H9 (cell line): ENCODE measurements at regions not wholly inside any gene's neighbourhood (a gene's known extent, or its start where the extent isn't known, plus 50 kb on each side); places are given as distances from the start of the nearest gene placed in this dataset.

Source experiments
- DNase-seq: peaks from one replicate; pipeline ENCODE4 v3.0.0-alpha.2; 2017
- H2AFZ ChIP-seq: one replicate; pipeline ENCODE4 v1.6.1; 2013; ENCODE audit warnings: mild to moderate bottlenecking, low read length, control low read depth, moderate library complexity
- H2AK5ac ChIP-seq: 2 replicates; pipeline ENCODE4 v1.6.1; 2013; ENCODE audit warnings: low read length, control low read depth, mixed read lengths; ENCODE audit not compliant: insufficient read length
- H2BK120ac ChIP-seq: one replicate; pipeline ENCODE4 v1.6.1; 2013; ENCODE audit warnings: low read depth, mild to moderate bottlenecking, low read length, control low read depth, inconsistent platforms; ENCODE audit not compliant: poor library complexity, severe bottlenecking
- H2BK12ac ChIP-seq: 2 replicates; pipeline ENCODE4 v1.6.1; 2013; ENCODE audit warnings: low read length, control low read depth, mixed read lengths, low read depth; ENCODE audit not compliant: insufficient read length
- H2BK15ac ChIP-seq: 2 replicates; pipeline ENCODE4 v1.6.1; 2013; ENCODE audit warnings: low read depth, low read length, control low read depth
- H2BK20ac ChIP-seq: one replicate; pipeline ENCODE4 v1.6.1; 2013; ENCODE audit warnings: low read depth, mild to moderate bottlenecking, low read length, control low read depth, inconsistent platforms; ENCODE audit not compliant: poor library complexity, severe bottlenecking
- H2BK5ac ChIP-seq: 2 replicates; pipeline ENCODE4 v1.6.1; 2013; ENCODE audit warnings: low read length, control low read depth, mixed read lengths; ENCODE audit not compliant: insufficient read length
- H3K14ac ChIP-seq: 2 replicates; pipeline ENCODE4 v1.6.1; 2013; ENCODE audit warnings: low read length, control low read depth; ENCODE audit not compliant: insufficient read depth
- H3K18ac ChIP-seq: 2 replicates; pipeline ENCODE4 v1.6.1; 2013; ENCODE audit warnings: low read depth, mild to moderate bottlenecking, mixed read lengths, low read length, control low read depth; ENCODE audit not compliant: insufficient read length
- H3K23ac ChIP-seq: 2 replicates; pipeline ENCODE4 v1.6.1; 2013; ENCODE audit warnings: low read length, control low read depth, mixed read lengths, low read depth; ENCODE audit not compliant: insufficient read length
- H3K23me2 ChIP-seq: 2 replicates; pipeline ENCODE4 v1.6.1; 2013; ENCODE audit warnings: low read depth, mild to moderate bottlenecking, mixed read lengths, low read length, control low read depth; ENCODE audit not compliant: insufficient read length, poor library complexity, severe bottlenecking
- H3K27ac ChIP-seq: 2 replicates; pipeline ENCODE4 v1.5.1; 2013; ENCODE audit warnings: low read length, control low read depth, mixed read lengths, low read depth; ENCODE audit not compliant: insufficient read length
- H3K27me3 ChIP-seq: 2 replicates; pipeline ENCODE4 v1.6.1; 2013; ENCODE audit warnings: low read length, control low read depth, inconsistent platforms; ENCODE audit not compliant: insufficient read depth
- H3K4ac ChIP-seq: 2 replicates; pipeline ENCODE4 v1.6.1; 2013; ENCODE audit warnings: low read depth, mild to moderate bottlenecking, control low read depth, inconsistent platforms, low read length, moderate library complexity
- H3K4me1 ChIP-seq: 2 replicates; pipeline ENCODE4 v1.6.1; 2013; ENCODE audit warnings: low read length, control low read depth, inconsistent platforms; ENCODE audit not compliant: insufficient read depth
- H3K4me2 ChIP-seq: 2 replicates; pipeline ENCODE4 v1.6.1; 2013; ENCODE audit warnings: low read length, control low read depth, mixed read lengths; ENCODE audit not compliant: insufficient read length, insufficient read depth
- H3K56ac ChIP-seq: 2 replicates; pipeline ENCODE4 v1.6.1; 2013; ENCODE audit warnings: low read depth, mild to moderate bottlenecking, mixed read lengths, low read length, control low read depth; ENCODE audit not compliant: insufficient read length
- H3K79me1 ChIP-seq: 2 replicates; pipeline ENCODE4 v1.6.1; 2013; ENCODE audit warnings: low read depth, mild to moderate bottlenecking, moderate library complexity, low read length, control low read depth, inconsistent platforms; ENCODE audit not compliant: insufficient read depth, poor library complexity, severe bottlenecking
- H3K79me2 ChIP-seq: 2 replicates; pipeline ENCODE4 v1.6.1; 2013; ENCODE audit warnings: low read length, control low read depth, inconsistent platforms; ENCODE audit not compliant: insufficient read depth
- H3K9ac ChIP-seq: 2 replicates; pipeline ENCODE4 v1.6.1; 2013; ENCODE audit warnings: low read length, control low read depth, mixed read lengths; ENCODE audit not compliant: insufficient read length; ENCODE audit errors: extremely low read depth
- H3K9me3 ChIP-seq: one replicate; pipeline ENCODE4 v1.6.1; 2013; ENCODE audit warnings: low read depth, low read length, inconsistent platforms; ENCODE audit not compliant: control insufficient read depth
- H3T11ph ChIP-seq: one replicate; pipeline ENCODE4 v1.6.1; 2013; ENCODE audit warnings: mild to moderate bottlenecking, low read length, control low read depth, inconsistent platforms
- H4K20me1 ChIP-seq: one replicate; pipeline ENCODE4 v1.6.1; 2013; ENCODE audit not compliant: control insufficient read depth, insufficient read length, insufficient read depth
- H4K5ac ChIP-seq: 2 replicates; pipeline ENCODE4 v1.6.1; 2013; ENCODE audit warnings: low read depth, mild to moderate bottlenecking, mixed read lengths, low read length, control low read depth; ENCODE audit not compliant: insufficient read length
- H4K8ac ChIP-seq: replicated peaks from 2 replicates; pipeline ENCODE4 v1.6.1; 2013; ENCODE audit warnings: low read length, control low read depth, mixed read lengths, low read depth; ENCODE audit not compliant: insufficient read length
- H4K91ac ChIP-seq: 2 replicates; pipeline ENCODE4 v1.6.1; 2013; ENCODE audit warnings: low read depth, mild to moderate bottlenecking, moderate library complexity, mixed read lengths, low read length, control low read depth; ENCODE audit not compliant: insufficient read length
- H3K27ac Mint-ChIP-seq, 3 experiments: 2 replicates in 2 of 3; 3 replicates in 1 of 3; pipeline ENCODE4 v1.8.0; 2020 to 2021; ENCODE audit warnings: mixed read lengths in 3 of 3, mild to moderate bottlenecking in 1 of 3, moderate library complexity in 1 of 3
- H3K27me3 Mint-ChIP-seq: 2 replicates; pipeline ENCODE4 v1.8.0; 2021; ENCODE audit warnings: low read depth, mild to moderate bottlenecking, moderate library complexity, mixed read lengths
- H3K36me3 Mint-ChIP-seq, 3 experiments: 2 replicates in 2 of 3; 3 replicates in 1 of 3; pipeline ENCODE4 v1.8.0; 2020 to 2021; ENCODE audit warnings: low read depth in 3 of 3, mixed read lengths in 3 of 3; ENCODE audit not compliant: insufficient read depth in 1 of 3
- H3K4me1 Mint-ChIP-seq, 2 experiments: 2 replicates each; pipeline ENCODE4 v1.8.0; 2020; ENCODE audit warnings: mixed read lengths in 2 of 2
- H3K4me3 Mint-ChIP-seq, 2 experiments: 2 replicates in 1 of 2; 3 replicates in 1 of 2; pipeline ENCODE4 v1.8.0; 2020 to 2021; ENCODE audit warnings: mild to moderate bottlenecking in 2 of 2, mixed read lengths in 2 of 2, moderate library complexity in 1 of 2
- H3K9me3 Mint-ChIP-seq, 2 experiments: 2 replicates in 1 of 2; 3 replicates in 1 of 2; pipeline ENCODE4 v1.8.0; 2020; ENCODE audit warnings: mild to moderate bottlenecking in 2 of 2, mixed read lengths in 2 of 2, moderate library complexity in 1 of 2
- WGBS: extraction: QIAGEN DNeasy Blood & Tissue Kit; methylation state at CpG from one replicate; pipeline ENCODE4 v1.1.7; 2013; ENCODE audit warnings: missing lambda C conversion rate, low lambda C conversion rate, mixed read lengths; ENCODE audit not compliant: insufficient read length; ENCODE audit errors: extremely low coverage; 5-methylcytosine and 5-hydroxymethylcytosine counted together
- TF ChIP-seq, protein P1 (sequence below): fragments of 200-600 bp; sonication (generic); conservative IDR thresholded peaks from 3 replicates; pipeline ENCODE4 v1.8.0; 2021; ENCODE audit warnings: antibody characterized with exemption, mild to moderate bottlenecking

DNA sequence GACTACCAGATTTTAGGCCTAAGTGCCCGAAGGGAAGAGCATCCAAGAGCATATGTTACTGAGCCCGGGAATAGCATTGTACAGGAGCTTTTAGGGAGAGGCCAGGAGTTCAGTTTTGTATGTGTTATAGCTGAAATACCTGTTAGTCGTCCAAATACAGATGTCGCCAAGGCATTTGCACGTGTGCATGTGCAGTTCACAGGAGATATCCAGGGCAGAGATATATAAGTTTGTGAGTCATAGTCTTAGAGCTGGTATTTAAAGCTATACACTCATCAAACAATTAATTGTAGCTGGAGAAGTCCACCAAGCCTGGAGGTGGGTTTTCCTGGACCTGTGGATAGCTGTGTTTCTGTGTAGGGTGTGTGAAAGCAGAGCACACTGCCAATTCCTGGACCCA is 394.0 kb upstream of the FZD8 start:
- no peak overlapping the region for H3T11ph ChIP-seq
- H2BK20ac ChIP-seq: no peak overlapping the region
- no peaks in the 10 kb centered on the region for H4K20me1 ChIP-seq
- no peak for DNase-seq
- H4K91ac ChIP-seq: no peak overlapping the region
- H3K27me3 ChIP-seq: no peaks in the 10 kb centered on the region
- H2BK15ac ChIP-seq: no peak overlapping the region
- H2AK5ac ChIP-seq: no peak overlapping the region
- no peak overlapping the region for H2AFZ ChIP-seq
- H3K4ac ChIP-seq: no peak overlapping the region
- no peak overlapping the region for H2BK120ac ChIP-seq
- Mint-ChIP-seq H3K4me1 (peaks cover 16 to 22% of the 10 kb centered on the region in 2 experiments), H3K4me3 (no peak overlapping the region), H3K9me3 (no peaks in the 10 kb centered on the region), H3K36me3 (no peaks in the 10 kb centered on the region), H3K27me3 (no peaks in the 10 kb centered on the region), H3K27ac (no peak overlapping the region)
- no peak overlapping the region for H2BK12ac ChIP-seq
- H4K8ac ChIP-seq: no peak overlapping the region
- no peak overlapping the region for H4K5ac ChIP-seq
- no peak overlapping the region for H3K27ac ChIP-seq
- no peaks in the 10 kb centered on the region for H3K9me3 ChIP-seq
- no CpG with 5 or more reads among the region's 5 CpGs for WGBS
- no peak overlapping the region for H2BK5ac ChIP-seq
- H3K9ac ChIP-seq: no peak overlapping the region
- no peaks in the 10 kb centered on the region for H3K79me2 ChIP-seq
- no peak overlapping the region for H3K18ac ChIP-seq
- H3K23ac ChIP-seq: no peak overlapping the region
- H3K79me1 ChIP-seq: no peaks in the 10 kb centered on the region
- no peak overlapping the region for H3K4me2 ChIP-seq
- H3K14ac ChIP-seq: no peak overlapping the region
- no peak overlapping the region for H3K56ac ChIP-seq
- H3K23me2 ChIP-seq: no peaks in the 10 kb centered on the region
- H3K4me1 ChIP-seq: no peaks in the 10 kb centered on the region
- TF ChIP-seq, protein P1, sequence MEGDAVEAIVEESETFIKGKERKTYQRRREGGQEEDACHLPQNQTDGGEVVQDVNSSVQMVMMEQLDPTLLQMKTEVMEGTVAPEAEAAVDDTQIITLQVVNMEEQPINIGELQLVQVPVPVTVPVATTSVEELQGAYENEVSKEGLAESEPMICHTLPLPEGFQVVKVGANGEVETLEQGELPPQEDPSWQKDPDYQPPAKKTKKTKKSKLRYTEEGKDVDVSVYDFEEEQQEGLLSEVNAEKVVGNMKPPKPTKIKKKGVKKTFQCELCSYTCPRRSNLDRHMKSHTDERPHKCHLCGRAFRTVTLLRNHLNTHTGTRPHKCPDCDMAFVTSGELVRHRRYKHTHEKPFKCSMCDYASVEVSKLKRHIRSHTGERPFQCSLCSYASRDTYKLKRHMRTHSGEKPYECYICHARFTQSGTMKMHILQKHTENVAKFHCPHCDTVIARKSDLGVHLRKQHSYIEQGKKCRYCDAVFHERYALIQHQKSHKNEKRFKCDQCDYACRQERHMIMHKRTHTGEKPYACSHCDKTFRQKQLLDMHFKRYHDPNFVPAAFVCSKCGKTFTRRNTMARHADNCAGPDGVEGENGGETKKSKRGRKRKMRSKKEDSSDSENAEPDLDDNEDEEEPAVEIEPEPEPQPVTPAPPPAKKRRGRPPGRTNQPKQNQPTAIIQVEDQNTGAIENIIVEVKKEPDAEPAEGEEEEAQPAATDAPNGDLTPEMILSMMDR: no peak
